GM12878 (cell line): ENCODE measurements at regions not wholly inside any gene's neighbourhood (a gene's known extent, or its start where the extent isn't known, plus 50 kb on each side); places are given as distances from the start of the nearest gene placed in this dataset.

Experiments used
- ATF7 ChIP-seq: fragments of 450-650 bp; IDR thresholded peaks from 2 replicates; pipeline ENCODE4 v1.6.1; 2016; ENCODE audit warnings: low read depth, mild to moderate bottlenecking
- CTCF ChIP-seq, 3 experiments: IDR thresholded peaks in 2 of 3; conservative IDR thresholded peaks in 1 of 3; 2 replicates each; pipeline ENCODE4 v1.5.1; 2011; ENCODE audit warnings: low read depth in 3 of 3, low read length in 3 of 3, mild to moderate bottlenecking in 3 of 3, control low read depth in 2 of 3, moderate library complexity in 2 of 3, inconsistent platforms in 1 of 3, mixed read lengths in 1 of 3; ENCODE audit not compliant: control insufficient read depth in 2 of 3, insufficient read depth in 1 of 3; ENCODE audit errors: extremely low read depth in 1 of 3
- EP300 ChIP-seq, 2 experiments: fragments of 150-350 bp in 1 of 2; IDR thresholded peaks; 2 replicates each; pipeline ENCODE4 v1.6.1; 2011 to 2012; ENCODE audit warnings: low read depth in 2 of 2, low read length in 2 of 2, borderline replicate concordance in 1 of 2, improper control_type of control experiment in 1 of 2, inconsistent platforms in 1 of 2; ENCODE audit not compliant: control insufficient read depth in 1 of 2
- EZH2 ChIP-seq: IDR thresholded peaks from 2 replicates; pipeline ENCODE4 v1.6.1; 2012; ENCODE audit warnings: low read depth, mild to moderate bottlenecking, control low read depth, inconsistent platforms, low read length, borderline replicate concordance; ENCODE audit not compliant: control insufficient read depth
- POLR2A ChIP-seq: IDR thresholded peaks from 2 replicates; pipeline ENCODE4 v1.6.1; 2011; ENCODE audit warnings: low read depth, mild to moderate bottlenecking, low read length
- POLR2AphosphoS5 ChIP-seq: IDR thresholded peaks from 2 replicates; pipeline ENCODE4 v1.6.1; 2011; ENCODE audit warnings: mild to moderate bottlenecking, low read length, inconsistent platforms
- RAD21 ChIP-seq: IDR thresholded peaks from 2 replicates; pipeline ENCODE4 v1.6.1; 2011; ENCODE audit warnings: mild to moderate bottlenecking, low read depth, low read length, moderate library complexity; ENCODE audit not compliant: insufficient read depth
- SREBF2 ChIP-seq: IDR thresholded peaks from 2 replicates; pipeline ENCODE4 v1.6.1; 2012; ENCODE audit warnings: mild to moderate bottlenecking, low read length
- TAF1 ChIP-seq: IDR thresholded peaks from 2 replicates; pipeline ENCODE4 v1.6.1; 2011; ENCODE audit warnings: mild to moderate bottlenecking, low read depth, low read length, borderline replicate concordance

- TF ChIP-seq CTCF (IDR thresholded peaks at IDR 0.05 in 2 of 3, conservative IDR thresholded peaks at IDR 0.05 in 1 of 3; ENCODE audit: control insufficient read depth in 2 of 3, extremely low read depth in 1 of 3, insufficient read depth in 1 of 3, low read depth in 3 of 3, low read length in 3 of 3) (no peak), TAF1 (no peak), EP300 (IDR thresholded peaks at IDR 0.05; ENCODE audit: borderline replicate concordance in 1 of 2, control insufficient read depth in 1 of 2, low read depth in 2 of 2, low read length in 2 of 2) (no peak), RAD21 (no peak), ATF7 (no peak), POLR2A (no peak), SREBF2 (no peak), EZH2 (no peak), POLR2AphosphoS5 (no peak)
Observed at GRCh38 chr6:113388996-113389395, 468.1 kb upstream of the MARCKS start.
